SK-N-SH (cell line): ENCODE measurements at regions not wholly inside any gene's neighbourhood (a gene's known extent, or its start where the extent isn't known, plus 50 kb on each side); places are given as distances from the start of the nearest gene placed in this dataset.

Experiments used
- CTCF ChIA-PET: fragments of 300-600, 350-600 bp; formaldehyde crosslinking; extraction: SDS; loops from one replicate; lab custom pipeline; 2021; lab: Yijun Ruan, JAX
- POLR2A ChIA-PET: fragments of 350-600 bp; sonication (Branson Sonifier 250); formaldehyde crosslinking; extraction: SDS; loops from one replicate; lab custom pipeline; 2020; ENCODE audit warnings: antibody characterized with exemption, inconsistent platforms; lab: Yijun Ruan, JAX
- DNase-seq: peaks from one replicate; pipeline ENCODE4 v3.0.0; 2012
- H2AFZ ChIP-seq: fragments of 200-600 bp; sonication (generic); 2 replicates; pipeline ENCODE4 v1.8.1; 2016; ENCODE audit warnings: antibody characterized with exemption, mild to moderate bottlenecking, low read depth
- H3F3A ChIP-seq: fragments of 200-600 bp; sonication (generic); replicated peaks from 2 replicates; pipeline ENCODE3; 2016; ENCODE audit warnings: antibody characterized with exemption, mild to moderate bottlenecking; ENCODE audit not compliant: insufficient read depth
- H3K27ac ChIP-seq, 2 experiments: fragments of 200-500 bp in 1 of 2; fragments of 200-600 bp in 1 of 2; sonication (Bioruptor generic) in 1 of 2; sonication (generic), shearing (Covaris generic) in 1 of 2; 2 replicates each; pipeline versions ENCODE4 v1.5.1 to v1.6.1; 2014 to 2016; ENCODE audit warnings: low read depth in 2 of 2, inconsistent platforms in 1 of 2, low read length in 1 of 2, mild to moderate bottlenecking in 1 of 2, mixed read lengths in 1 of 2
- H3K27me3 ChIP-seq: fragments of 200-600 bp; sonication (generic), shearing (Covaris generic); 2 replicates; pipeline ENCODE4 v1.6.1; 2016; ENCODE audit warnings: mixed run types; ENCODE audit not compliant: insufficient read depth
- H3K36me3 ChIP-seq, 2 experiments: fragments of 200-500 bp in 1 of 2; fragments of 200-600 bp in 1 of 2; sonication (Bioruptor generic) in 1 of 2; sonication (generic) in 1 of 2; replicated peaks in 1 of 2; 2 replicates each; pipeline versions ENCODE3 to v1.5.1; 2014 to 2016; ENCODE audit warnings: low read length in 1 of 2, mild to moderate bottlenecking in 1 of 2; ENCODE audit not compliant: insufficient read depth in 2 of 2, control insufficient read depth in 1 of 2
- H3K4me1 ChIP-seq, 2 experiments: fragments of 200-500 bp in 1 of 2; fragments of 200-600 bp in 1 of 2; sonication (Bioruptor generic) in 1 of 2; sonication (generic), shearing (Covaris generic) in 1 of 2; 2 replicates each; pipeline versions ENCODE4 v1.5.1 to v1.6.1; 2014 to 2016; ENCODE audit warnings: low read depth in 1 of 2, low read length in 1 of 2, mixed run types in 1 of 2; ENCODE audit not compliant: insufficient read depth in 2 of 2, control insufficient read depth in 1 of 2
- H3K4me2 ChIP-seq: fragments of 200-600 bp; sonication (generic), shearing (Covaris generic); 2 replicates; pipeline ENCODE4 v1.6.1; 2017; ENCODE audit warnings: mixed run types
- H3K4me3 ChIP-seq, 2 experiments: fragments of 200-500 bp in 1 of 2; fragments of 200-600 bp in 1 of 2; sonication (Bioruptor generic) in 1 of 2; sonication (generic), shearing (Covaris generic) in 1 of 2; 2 replicates each; pipeline versions ENCODE4 v1.5.1 to v1.8.1; 2014 to 2016; ENCODE audit warnings: low read depth in 2 of 2, inconsistent platforms in 1 of 2, low read length in 1 of 2, mild to moderate bottlenecking in 1 of 2, mixed read lengths in 1 of 2, moderate library complexity in 1 of 2
- H3K79me2 ChIP-seq: fragments of 200-600 bp; sonication (generic); 2 replicates; pipeline ENCODE4 v1.8.1; 2017; ENCODE audit warnings: mild to moderate bottlenecking; ENCODE audit not compliant: insufficient read depth
- H3K9ac ChIP-seq: fragments of 200-600 bp; sonication (generic); 2 replicates; pipeline ENCODE4 v1.6.1; 2017; ENCODE audit warnings: mixed run types
- H3K9me2 ChIP-seq: fragments of 200-600 bp; sonication (generic); 2 replicates; pipeline ENCODE4 v1.6.1; 2017; ENCODE audit warnings: mixed run types
- H3K9me3 ChIP-seq: fragments of 200-600 bp; sonication (generic); 2 replicates; pipeline ENCODE4 v1.6.1; 2017; ENCODE audit warnings: mixed run types, mild to moderate bottlenecking, moderate library complexity
- H4K20me1 ChIP-seq: fragments of 200-600 bp; sonication (generic); 2 replicates; pipeline ENCODE4 v1.6.1; 2017; ENCODE audit warnings: mild to moderate bottlenecking, mixed run types; ENCODE audit not compliant: insufficient read depth
- EP300 ChIP-seq, 2 experiments: IDR thresholded peaks; 2 replicates each; pipeline versions ENCODE4 v1.4.0 to v1.6.1; 2012; ENCODE audit warnings: borderline replicate concordance in 1 of 2, low read depth in 1 of 2, low read length in 1 of 2
- EZH2phosphoT487 ChIP-seq: fragments of 200-600 bp; sonication (generic); IDR thresholded peaks from 2 replicates; pipeline ENCODE4 v1.6.1; 2017; ENCODE audit warnings: low read depth, mixed run types, mild to moderate bottlenecking, antibody characterized with exemption, moderate library complexity, borderline replicate concordance
- FOXJ3 ChIP-seq: sonication (generic); formaldehyde crosslinking; IDR thresholded peaks from 2 replicates; pipeline ENCODE4 v1.5.1; 2020; ENCODE audit warnings: mild to moderate bottlenecking, missing genetic modification reagents
- GABPA ChIP-seq: IDR thresholded peaks from 2 replicates; pipeline ENCODE4 v1.4.0; 2012; ENCODE audit warnings: low read depth, mild to moderate bottlenecking
- GATA2 ChIP-seq: sonication (generic); formaldehyde crosslinking; IDR thresholded peaks from 2 replicates; pipeline ENCODE4 v1.5.0; 2020; ENCODE audit warnings: mild to moderate bottlenecking, missing genetic modification reagents
- NFIC ChIP-seq: IDR thresholded peaks from 2 replicates; pipeline ENCODE4 v1.4.0; 2012; ENCODE audit warnings: borderline replicate concordance
- NRF1 ChIP-seq: IDR thresholded peaks from 2 replicates; pipeline ENCODE4 v1.6.1; 2012; ENCODE audit warnings: low read depth, mild to moderate bottlenecking, low read length
- RCOR1 ChIP-seq: fragments of 150-350 bp; IDR thresholded peaks from 2 replicates; pipeline ENCODE4 v1.6.1; 2017; ENCODE audit warnings: antibody characterized with exemption, low read length
- TCF12 ChIP-seq: IDR thresholded peaks from 2 replicates; pipeline ENCODE4 v1.4.0; 2012
- TEAD4 ChIP-seq: IDR thresholded peaks from 2 replicates; pipeline ENCODE4 v1.4.0; 2012; ENCODE audit warnings: mild to moderate bottlenecking, borderline replicate concordance; ENCODE audit not compliant: insufficient read depth
- WGBS: methylation state at CpG from one replicate; pipeline ENCODE4 v1.1.6; 2017; ENCODE audit warnings: low lambda C conversion rate; 5-methylcytosine and 5-hydroxymethylcytosine counted together
- TF ChIP-seq, protein P1 (sequence below): IDR thresholded peaks from 2 replicates; pipeline ENCODE4 v1.4.0; 2012; ENCODE audit warnings: low read depth, borderline replicate concordance
- TF ChIP-seq, protein P2 (sequence below): IDR thresholded peaks from 2 replicates; pipeline ENCODE4 v1.4.0; 2012; ENCODE audit warnings: low read depth, borderline replicate concordance
- TF ChIP-seq, protein P3 (sequence below): IDR thresholded peaks from 2 replicates; pipeline ENCODE4 v1.4.0; 2012; ENCODE audit warnings: low read depth
- TF ChIP-seq, protein P4 (sequence below): fragments of 150-350 bp; IDR thresholded peaks from 2 replicates; pipeline ENCODE4 v1.6.1; 2016; ENCODE audit warnings: mild to moderate bottlenecking, low read depth, low read length
- TF ChIP-seq, protein P5 (sequence below): IDR thresholded peaks from 2 replicates; pipeline ENCODE4; 2012
- TF ChIP-seq, protein P6 (sequence below): fragments of 200-600 bp; sonication (generic); IDR thresholded peaks from 2 replicates; pipeline ENCODE4 v1.6.1; 2017; ENCODE audit warnings: antibody characterized with exemption, mild to moderate bottlenecking, moderate library complexity

DNA sequence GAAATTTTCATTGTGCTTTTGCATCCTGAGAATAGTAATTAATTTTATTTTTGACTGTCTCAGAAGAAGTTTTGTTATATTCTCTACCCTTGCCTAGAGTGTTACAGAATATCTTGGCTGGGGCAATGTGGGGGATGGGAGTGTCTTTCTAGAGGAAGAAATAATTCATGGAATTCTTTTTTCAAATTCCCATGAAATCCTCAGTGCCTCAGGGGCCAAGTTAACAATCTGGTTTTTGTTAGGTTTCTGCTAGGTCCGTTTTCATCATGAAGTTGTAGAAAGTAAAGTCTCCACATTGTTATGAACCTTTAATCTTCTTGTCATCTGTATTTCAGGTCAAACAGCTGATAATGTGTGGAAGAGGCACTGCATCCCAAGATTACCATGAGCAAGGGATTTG is 145.6 kb upstream of the GYPC start:
- no peaks in the 10 kb centered on the region for H4K20me1 ChIP-seq
- no peaks in the 10 kb centered on the region for H3K9me3 ChIP-seq
- no peaks in the 10 kb centered on the region for H3K79me2 ChIP-seq
- no peak overlapping the region for H2AFZ ChIP-seq
- no peak for DNase-seq
- TF ChIP-seq, protein P1, sequence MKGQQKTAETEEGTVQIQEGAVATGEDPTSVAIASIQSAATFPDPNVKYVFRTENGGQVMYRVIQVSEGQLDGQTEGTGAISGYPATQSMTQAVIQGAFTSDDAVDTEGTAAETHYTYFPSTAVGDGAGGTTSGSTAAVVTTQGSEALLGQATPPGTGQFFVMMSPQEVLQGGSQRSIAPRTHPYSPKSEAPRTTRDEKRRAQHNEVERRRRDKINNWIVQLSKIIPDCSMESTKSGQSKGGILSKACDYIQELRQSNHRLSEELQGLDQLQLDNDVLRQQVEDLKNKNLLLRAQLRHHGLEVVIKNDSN, result no peak
- no peak for TF ChIP-seq GABPA
- no peak for TF ChIP-seq TEAD4
- TF ChIP-seq, protein P2, sequence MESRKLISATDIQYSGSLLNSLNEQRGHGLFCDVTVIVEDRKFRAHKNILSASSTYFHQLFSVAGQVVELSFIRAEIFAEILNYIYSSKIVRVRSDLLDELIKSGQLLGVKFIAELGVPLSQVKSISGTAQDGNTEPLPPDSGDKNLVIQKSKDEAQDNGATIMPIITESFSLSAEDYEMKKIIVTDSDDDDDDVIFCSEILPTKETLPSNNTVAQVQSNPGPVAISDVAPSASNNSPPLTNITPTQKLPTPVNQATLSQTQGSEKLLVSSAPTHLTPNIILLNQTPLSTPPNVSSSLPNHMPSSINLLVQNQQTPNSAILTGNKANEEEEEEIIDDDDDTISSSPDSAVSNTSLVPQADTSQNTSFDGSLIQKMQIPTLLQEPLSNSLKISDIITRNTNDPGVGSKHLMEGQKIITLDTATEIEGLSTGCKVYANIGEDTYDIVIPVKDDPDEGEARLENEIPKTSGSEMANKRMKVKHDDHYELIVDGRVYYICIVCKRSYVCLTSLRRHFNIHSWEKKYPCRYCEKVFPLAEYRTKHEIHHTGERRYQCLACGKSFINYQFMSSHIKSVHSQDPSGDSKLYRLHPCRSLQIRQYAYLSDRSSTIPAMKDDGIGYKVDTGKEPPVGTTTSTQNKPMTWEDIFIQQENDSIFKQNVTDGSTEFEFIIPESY, result no peak
- TF ChIP-seq, protein P3, sequence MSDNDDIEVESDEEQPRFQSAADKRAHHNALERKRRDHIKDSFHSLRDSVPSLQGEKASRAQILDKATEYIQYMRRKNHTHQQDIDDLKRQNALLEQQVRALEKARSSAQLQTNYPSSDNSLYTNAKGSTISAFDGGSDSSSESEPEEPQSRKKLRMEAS, result no peak
- H3K4me1 ChIP-seq, result no peaks in the 10 kb centered on the region
- no peak overlapping the region for H3K4me2 ChIP-seq
- H3K4me3 ChIP-seq, result no peak overlapping the region
- H3F3A ChIP-seq, result no peaks in the 10 kb centered on the region
- WGBS, result 0% methylated on average over 1 of the region's 1 CpG
- ChIA-PET CTCF (no interaction called here), POLR2A (no interaction called here)
- H3K9me2 ChIP-seq, result no peaks in the 10 kb centered on the region
- H3K36me3 ChIP-seq, result no peaks in the 10 kb centered on the region
- no peak overlapping the region for H3K9ac ChIP-seq
- no peak overlapping the region for H3K27ac ChIP-seq
- H3K27me3 ChIP-seq, result no peaks in the 10 kb centered on the region

DNA sequence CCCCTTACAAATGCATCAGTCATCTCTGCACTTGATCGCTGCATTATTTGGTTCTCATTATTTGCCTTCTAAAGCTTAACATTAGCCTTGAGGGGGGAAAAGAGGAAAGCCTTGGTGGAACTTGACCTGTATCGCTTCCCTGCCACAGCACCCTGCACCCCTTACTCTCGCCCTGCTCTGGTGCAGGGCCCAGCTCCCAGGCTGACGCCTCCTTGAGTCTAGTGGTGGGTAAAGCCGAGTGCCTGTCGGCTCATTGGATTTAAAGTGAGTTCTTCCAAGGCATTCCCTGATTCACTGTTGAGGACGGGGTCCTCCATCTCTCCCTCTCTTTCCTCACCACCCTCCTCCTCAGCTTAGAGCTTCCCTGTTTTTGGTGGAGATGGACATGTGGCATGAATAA is 145.0 kb upstream of the GYPC start:
- ChIA-PET POLR2A (no interaction called here), CTCF (no interaction called here)
- Histone ChIP-seq H3K27me3 (no peaks in the 10 kb centered on the region), H3K9ac (no peak overlapping the region), H3K4me3 (no peak overlapping the region), H3F3A (no peaks in the 10 kb centered on the region), H4K20me1 (no peaks in the 10 kb centered on the region), H3K9me3 (no peaks in the 10 kb centered on the region), H3K36me3 (no peaks in the 10 kb centered on the region), H2AFZ (no peak overlapping the region), H3K79me2 (no peaks in the 10 kb centered on the region), H3K4me2 (no peak overlapping the region), H3K4me1 (no peaks in the 10 kb centered on the region), H3K27ac (no peak overlapping the region), H3K9me2 (no peaks in the 10 kb centered on the region)
- no peak for DNase-seq
- WGBS, result 31% methylated on average over 7 of the region's 7 CpGs
- no peak for TF ChIP-seq GATA2
- TF ChIP-seq NRF1, result no peak
- no peak for TF ChIP-seq FOXJ3
- no peak for TF ChIP-seq NFIC
- TF ChIP-seq, protein P4, sequence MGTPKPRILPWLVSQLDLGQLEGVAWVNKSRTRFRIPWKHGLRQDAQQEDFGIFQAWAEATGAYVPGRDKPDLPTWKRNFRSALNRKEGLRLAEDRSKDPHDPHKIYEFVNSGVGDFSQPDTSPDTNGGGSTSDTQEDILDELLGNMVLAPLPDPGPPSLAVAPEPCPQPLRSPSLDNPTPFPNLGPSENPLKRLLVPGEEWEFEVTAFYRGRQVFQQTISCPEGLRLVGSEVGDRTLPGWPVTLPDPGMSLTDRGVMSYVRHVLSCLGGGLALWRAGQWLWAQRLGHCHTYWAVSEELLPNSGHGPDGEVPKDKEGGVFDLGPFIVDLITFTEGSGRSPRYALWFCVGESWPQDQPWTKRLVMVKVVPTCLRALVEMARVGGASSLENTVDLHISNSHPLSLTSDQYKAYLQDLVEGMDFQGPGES, result no peak
- no peak for TF ChIP-seq EZH2phosphoT487
- TF ChIP-seq, protein P5, sequence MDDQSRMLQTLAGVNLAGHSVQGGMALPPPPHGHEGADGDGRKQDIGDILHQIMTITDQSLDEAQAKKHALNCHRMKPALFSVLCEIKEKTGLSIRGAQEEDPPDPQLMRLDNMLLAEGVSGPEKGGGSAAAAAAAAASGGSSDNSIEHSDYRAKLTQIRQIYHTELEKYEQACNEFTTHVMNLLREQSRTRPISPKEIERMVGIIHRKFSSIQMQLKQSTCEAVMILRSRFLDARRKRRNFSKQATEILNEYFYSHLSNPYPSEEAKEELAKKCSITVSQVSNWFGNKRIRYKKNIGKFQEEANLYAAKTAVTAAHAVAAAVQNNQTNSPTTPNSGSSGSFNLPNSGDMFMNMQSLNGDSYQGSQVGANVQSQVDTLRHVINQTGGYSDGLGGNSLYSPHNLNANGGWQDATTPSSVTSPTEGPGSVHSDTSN, result no peak
- TF ChIP-seq TCF12, result no peak
- TF ChIP-seq RCOR1, result no peak
- TF ChIP-seq, protein P6, sequence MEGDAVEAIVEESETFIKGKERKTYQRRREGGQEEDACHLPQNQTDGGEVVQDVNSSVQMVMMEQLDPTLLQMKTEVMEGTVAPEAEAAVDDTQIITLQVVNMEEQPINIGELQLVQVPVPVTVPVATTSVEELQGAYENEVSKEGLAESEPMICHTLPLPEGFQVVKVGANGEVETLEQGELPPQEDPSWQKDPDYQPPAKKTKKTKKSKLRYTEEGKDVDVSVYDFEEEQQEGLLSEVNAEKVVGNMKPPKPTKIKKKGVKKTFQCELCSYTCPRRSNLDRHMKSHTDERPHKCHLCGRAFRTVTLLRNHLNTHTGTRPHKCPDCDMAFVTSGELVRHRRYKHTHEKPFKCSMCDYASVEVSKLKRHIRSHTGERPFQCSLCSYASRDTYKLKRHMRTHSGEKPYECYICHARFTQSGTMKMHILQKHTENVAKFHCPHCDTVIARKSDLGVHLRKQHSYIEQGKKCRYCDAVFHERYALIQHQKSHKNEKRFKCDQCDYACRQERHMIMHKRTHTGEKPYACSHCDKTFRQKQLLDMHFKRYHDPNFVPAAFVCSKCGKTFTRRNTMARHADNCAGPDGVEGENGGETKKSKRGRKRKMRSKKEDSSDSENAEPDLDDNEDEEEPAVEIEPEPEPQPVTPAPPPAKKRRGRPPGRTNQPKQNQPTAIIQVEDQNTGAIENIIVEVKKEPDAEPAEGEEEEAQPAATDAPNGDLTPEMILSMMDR, result no peak
- TF ChIP-seq EP300 (IDR thresholded peaks at IDR 0.05; ENCODE audit: borderline replicate concordance in 1 of 2, low read depth in 1 of 2, low read length in 1 of 2), result no peak
